GM12892 (cell line): ENCODE measurements at regions not wholly inside any gene's neighbourhood (a gene's known extent, or its start where the extent isn't known, plus 50 kb on each side); places are given as distances from the start of the nearest gene placed in this dataset.

ENCODE experiments used
- POLR2A ChIP-seq: IDR thresholded peaks from 2 replicates; pipeline ENCODE4 v1.6.1; 2011; ENCODE audit warnings: low read depth, low read length, control low read depth
- POLR2AphosphoS5 ChIP-seq: IDR thresholded peaks from 2 replicates; pipeline ENCODE4 v1.6.1; 2011; ENCODE audit warnings: low read depth, low read length, control low read depth
- TAF1 ChIP-seq: IDR thresholded peaks from 2 replicates; pipeline ENCODE4 v1.6.1; 2011; ENCODE audit warnings: low read depth, mild to moderate bottlenecking, control low read depth, low read length, borderline replicate concordance

GRCh38 chr9:78958892-78959291 lies 612.9 kb upstream of the TLE4 start:
- TF ChIP-seq POLR2A (no peak), POLR2AphosphoS5 (no peak), TAF1 (no peak)
